ACHN (cell line): ENCODE measurements at regions not wholly inside any gene's neighbourhood (a gene's known extent, or its start where the extent isn't known, plus 50 kb on each side); places are given as distances from the start of the nearest gene placed in this dataset.
A peak's percentile ranks its signal among the peaks of the same experiment; 100 is the strongest.

Experiments
- DNase-seq: peaks from one replicate; pipeline ENCODE4 v3.0.0-alpha.2; 2015
- in situ Hi-C: cut with HindIII; loops from 2 replicates; pipeline ENCODE4 v1.10.0; 2017; ENCODE audit warnings: low sequenced_read_pairs, low pct_ligation_motif_present, low pct_unique_long_range_greater_than_20kb

DNA sequence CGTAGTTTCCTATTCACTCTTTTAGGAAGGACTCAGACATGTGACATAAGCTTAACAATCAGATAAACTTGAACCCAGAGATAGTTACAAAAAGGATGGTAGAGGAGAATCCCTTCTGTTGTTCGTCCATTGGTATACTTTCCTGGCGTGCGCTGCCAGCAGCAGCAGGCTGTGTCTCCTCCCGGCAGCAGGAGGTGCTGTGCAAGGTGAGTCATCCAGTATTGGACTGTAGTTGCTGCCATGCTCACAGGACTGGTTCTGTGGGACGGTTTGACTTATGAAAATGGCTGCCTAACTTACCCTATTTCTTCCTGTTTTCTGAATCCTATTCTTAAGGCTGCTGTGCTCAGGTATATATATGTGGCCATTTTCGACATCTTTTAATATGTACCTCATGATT is 253.4 kb upstream of the LRRC3B start:
- peak; percentile 1 for DNase-seq
- in situ Hi-C loops: no loop called here

DNA sequence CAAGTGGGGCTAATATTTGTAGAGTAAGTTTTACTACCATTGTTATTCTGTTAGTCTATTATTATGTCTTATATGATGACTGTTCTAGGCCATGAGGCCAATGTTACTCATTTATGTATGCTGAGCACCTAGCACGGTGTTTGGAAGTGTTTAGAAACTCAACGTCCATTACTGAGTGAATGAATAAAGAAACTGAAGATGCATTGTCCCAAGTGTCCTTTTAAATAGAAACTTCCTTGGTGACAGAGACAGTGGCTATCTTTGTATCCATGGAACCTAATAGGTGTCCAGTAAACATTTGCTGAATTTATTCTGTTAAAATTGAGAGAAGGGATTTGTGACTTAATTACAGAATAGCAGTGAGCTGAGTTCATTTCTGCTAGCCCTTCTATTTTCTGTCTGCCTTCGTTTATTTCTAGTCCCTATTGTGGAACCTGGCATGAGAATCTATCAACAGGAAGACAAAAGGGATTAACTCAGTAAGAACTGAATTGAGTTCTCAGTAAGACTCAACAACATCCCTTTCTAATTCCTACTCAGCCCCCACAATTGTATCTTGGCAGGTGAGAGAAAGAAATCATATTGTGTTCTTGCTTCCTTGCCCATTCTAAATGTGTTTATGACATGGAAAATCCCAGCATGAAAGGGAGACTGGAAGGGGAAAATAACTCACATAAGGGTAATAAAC is 246.6 kb upstream of the LRRC3B start:
- in situ Hi-C loops: no loop called here
- no peak for DNase-seq

GRCh38 chr3:26381411-26381810 is 241.2 kb upstream of the LRRC3B start:
- DNase-seq: no peak
- in situ Hi-C loops: no loop called here

GRCh38 chr3:26406636-26407035 is 215.9 kb upstream of the LRRC3B start:
- in situ Hi-C loops: no loop called here
- no peak for DNase-seq

DNA sequence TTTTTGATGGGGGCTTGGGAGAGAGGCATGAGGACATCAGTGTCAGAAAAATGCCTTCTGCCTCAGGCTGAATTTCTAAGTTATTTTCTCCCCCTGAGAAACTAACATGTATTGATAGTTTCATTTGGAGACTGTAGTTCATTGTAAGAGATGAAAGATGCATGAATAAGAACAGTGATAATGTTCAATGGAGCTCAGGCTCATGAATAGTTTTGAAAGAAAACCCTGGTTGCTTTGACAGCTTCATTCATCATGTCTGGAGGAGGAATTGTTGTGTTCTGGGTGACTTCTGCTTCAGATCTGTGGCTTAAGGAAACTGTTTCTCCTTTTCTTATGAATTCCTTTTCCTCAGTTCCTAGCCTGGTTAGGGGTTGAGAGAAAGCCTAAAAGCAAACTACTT is 204.0 kb upstream of the LRRC3B start:
- DNase-seq: no peak
- in situ Hi-C loops: no loop called here

DNA sequence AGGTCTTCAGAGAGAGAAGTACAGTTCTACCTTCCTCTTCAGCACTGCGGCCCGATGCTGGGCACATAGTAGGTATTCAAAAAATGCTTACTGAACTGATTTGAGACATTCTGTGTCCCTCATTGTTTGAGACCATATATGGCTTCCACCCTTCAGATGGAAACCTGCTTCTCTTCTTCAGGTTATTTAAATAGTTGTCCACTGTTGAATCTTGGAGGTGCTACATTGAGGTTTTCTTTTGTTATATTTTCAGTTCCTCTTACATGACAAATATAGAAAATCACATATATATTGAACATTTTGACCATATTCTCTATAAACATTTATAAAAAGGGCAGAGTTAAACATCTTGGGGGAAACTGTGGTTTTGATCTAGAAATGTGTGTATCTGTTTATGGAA is 200.2 kb upstream of the LRRC3B start:
- in situ Hi-C loops: no loop called here
- no peak for DNase-seq

- in situ Hi-C loops: no loop called here
Observed at GRCh38 chr3:26425076-26425475, 197.5 kb upstream of the LRRC3B start.

GRCh38 chr3:26428992-26429391 is 193.6 kb upstream of the LRRC3B start:
- in situ Hi-C loops: no loop called here
- DNase-seq: peak; percentile 3

More at GRCh38 chr3:26425076-26425475, 197.5 kb upstream of the LRRC3B start:
- no peak for DNase-seq

- DNase-seq: peak; percentile 65
- in situ Hi-C loops: no loop called here
Observed at GRCh38 chr3:26437678-26438077, 184.9 kb upstream of the LRRC3B start.

DNA sequence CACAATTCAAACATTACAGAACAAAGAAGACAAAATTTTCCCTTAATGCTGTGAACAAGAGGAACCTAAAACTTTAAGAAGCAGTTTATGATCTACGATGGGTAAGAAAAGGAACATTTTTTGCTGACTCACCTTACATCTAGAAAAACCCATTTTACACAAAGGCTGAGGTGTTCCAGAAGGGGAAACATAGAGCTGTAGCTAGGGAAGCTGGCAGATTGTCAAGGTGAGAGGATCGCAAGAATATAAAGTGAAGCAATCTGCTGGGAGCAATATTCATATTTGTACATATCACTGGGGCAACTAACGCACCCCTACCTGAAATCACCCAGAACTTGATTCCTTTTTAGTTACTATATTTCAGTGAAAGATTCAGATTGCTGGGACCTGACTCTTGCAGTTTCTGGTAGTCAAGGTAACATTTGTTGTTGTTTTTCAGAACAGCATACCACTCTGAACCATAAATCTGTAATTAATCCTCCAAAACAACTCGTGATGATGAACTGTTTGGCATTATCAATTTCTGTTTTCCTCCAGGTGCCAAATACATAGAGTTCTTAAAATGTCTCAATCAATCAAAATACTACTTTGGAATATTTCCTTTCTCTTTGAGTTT is 184.1 kb upstream of the LRRC3B start:
- in situ Hi-C loops: no loop called here
- DNase-seq: no peak

- in situ Hi-C loops: no loop called here
- DNase-seq: no peak
Observed at GRCh38 chr3:26438981-26439884, 183.3 kb upstream of the LRRC3B start.

DNA sequence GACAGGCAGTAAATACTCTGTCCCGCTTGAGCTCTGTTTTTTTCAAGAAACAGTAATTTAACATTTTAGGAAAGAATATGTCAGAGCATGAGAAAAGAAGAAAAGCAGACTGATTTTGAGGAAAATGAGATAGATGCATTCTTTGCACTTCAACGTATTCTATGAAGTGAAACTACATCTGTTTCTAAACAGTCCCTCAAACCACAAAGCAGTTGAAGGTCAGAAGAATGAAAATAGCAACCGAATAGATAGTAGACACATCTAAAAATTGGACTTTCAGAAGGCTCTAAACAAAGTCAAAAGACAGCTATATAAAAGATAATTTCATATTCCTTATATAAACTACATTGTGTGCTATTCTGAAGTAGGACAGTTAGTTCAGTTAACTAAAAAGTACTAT is 172.6 kb upstream of the LRRC3B start:
- in situ Hi-C loops: no loop called here
- DNase-seq: no peak

GRCh38 chr3:26452363-26452762 is 170.2 kb upstream of the LRRC3B start:
- no peak for DNase-seq
- in situ Hi-C loops: no loop called here

DNA sequence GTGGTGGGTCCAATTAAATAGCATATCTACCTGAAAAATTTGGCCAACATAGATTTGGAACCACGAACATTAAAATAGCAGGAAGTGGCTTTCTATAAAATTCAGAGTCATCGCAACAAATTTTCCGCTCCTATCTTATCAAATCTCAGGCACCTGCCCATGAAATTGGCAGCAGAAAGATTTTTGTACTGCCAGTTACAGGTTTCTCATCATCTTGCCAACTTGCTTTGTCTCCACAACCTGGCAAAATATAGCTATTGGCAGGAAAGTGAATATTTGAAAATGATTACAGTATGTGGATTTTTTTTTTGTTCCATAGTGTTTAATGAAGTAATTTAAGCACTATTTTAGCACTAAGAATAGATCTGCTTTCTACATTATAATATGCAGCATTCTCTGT is 161.6 kb upstream of the LRRC3B start:
- in situ Hi-C loops: no loop called here
- DNase-seq: no peak

GRCh38 chr3:26472345-26472744 is 150.2 kb upstream of the LRRC3B start:
- DNase-seq: no peak
- in situ Hi-C loops: no loop called here

DNA sequence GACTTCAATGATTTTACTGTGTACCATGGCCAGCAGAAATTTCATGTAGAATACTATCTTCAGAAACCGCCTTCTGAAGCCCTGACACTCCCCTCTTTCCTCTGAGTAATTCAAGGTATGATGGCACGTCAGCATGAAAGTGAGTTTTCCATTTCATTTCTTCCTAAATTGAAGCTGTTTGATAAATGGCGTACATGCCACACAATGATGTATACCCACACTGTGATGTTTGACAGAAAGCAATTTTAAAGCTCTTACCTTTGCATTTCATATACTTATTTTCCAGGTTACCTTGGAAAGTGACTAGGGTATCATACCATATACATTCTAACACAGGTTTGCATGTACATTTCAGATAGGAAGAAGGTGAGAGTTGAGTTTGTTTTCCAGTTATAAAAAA is 147.9 kb upstream of the LRRC3B start:
- in situ Hi-C loops: no loop called here

GRCh38 chr3:26480377-26480776 is 142.2 kb upstream of the LRRC3B start:
- no peak for DNase-seq
- in situ Hi-C loops: no loop called here

More for the DNA sequence above, 147.9 kb upstream of the LRRC3B start:
- no peak for DNase-seq

GRCh38 chr3:26484140-26484539 is 138.4 kb upstream of the LRRC3B start:
- in situ Hi-C loops: no loop called here
- DNase-seq: peak; percentile 33

- in situ Hi-C loops: no loop called here
- DNase-seq: no peak
Observed at GRCh38 chr3:26498271-26498670, 124.3 kb upstream of the LRRC3B start.
